ENCODE measurements at regions not wholly inside any gene's neighbourhood (a gene's known extent, or its start where the extent isn't known, plus 50 kb on each side); places are given as distances from the start of the nearest gene placed in this dataset.

DNA sequence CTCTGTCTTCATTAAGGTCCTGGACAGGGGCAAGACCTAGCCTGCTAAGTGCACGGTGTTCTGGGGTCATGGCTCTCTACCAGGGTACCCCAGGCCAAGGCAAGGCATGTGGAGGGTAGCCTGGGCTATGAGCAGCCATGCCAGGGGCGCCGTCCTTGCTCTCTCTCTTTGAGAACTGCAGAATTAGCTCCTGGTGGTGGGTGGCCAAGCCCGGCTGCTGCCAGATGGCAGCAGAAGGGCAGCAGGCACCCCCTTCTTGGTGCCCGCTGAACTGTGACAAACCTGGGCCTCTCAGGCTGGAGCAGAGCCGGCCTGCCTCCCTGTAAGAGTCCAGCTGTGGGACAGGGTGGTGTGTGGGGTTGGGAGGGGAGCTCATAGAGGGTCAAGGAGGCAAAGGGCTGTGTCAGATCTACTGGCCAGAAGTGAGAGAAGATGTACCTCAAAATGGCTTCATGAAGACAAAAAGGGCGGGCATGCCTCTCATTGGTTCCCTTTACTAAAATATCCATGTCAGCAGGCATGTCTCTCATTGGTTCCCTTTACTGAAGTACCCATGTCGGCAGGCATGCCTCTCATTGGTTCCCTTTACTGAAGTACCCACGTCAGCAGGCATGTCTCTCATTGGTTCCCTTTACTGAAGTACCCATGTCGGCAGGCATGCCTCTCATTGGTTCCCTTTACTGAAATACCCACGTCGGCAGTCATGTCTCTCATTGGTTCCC lies 81.7 kb upstream of the SDK2 start:
- TF ChIP-seq, protein P1, sequence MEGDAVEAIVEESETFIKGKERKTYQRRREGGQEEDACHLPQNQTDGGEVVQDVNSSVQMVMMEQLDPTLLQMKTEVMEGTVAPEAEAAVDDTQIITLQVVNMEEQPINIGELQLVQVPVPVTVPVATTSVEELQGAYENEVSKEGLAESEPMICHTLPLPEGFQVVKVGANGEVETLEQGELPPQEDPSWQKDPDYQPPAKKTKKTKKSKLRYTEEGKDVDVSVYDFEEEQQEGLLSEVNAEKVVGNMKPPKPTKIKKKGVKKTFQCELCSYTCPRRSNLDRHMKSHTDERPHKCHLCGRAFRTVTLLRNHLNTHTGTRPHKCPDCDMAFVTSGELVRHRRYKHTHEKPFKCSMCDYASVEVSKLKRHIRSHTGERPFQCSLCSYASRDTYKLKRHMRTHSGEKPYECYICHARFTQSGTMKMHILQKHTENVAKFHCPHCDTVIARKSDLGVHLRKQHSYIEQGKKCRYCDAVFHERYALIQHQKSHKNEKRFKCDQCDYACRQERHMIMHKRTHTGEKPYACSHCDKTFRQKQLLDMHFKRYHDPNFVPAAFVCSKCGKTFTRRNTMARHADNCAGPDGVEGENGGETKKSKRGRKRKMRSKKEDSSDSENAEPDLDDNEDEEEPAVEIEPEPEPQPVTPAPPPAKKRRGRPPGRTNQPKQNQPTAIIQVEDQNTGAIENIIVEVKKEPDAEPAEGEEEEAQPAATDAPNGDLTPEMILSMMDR (IDR thresholded peaks at IDR 0.05) = no peak
- no peak for TF ChIP-seq POLR2A (IDR thresholded peaks at IDR 0.05)

Measured in testis (tissue), 2 donors.